A549 (cell line): ENCODE measurements at regions not wholly inside any gene's neighbourhood (a gene's known extent, or its start where the extent isn't known, plus 50 kb on each side); places are given as distances from the start of the nearest gene placed in this dataset.

Experiments used
- ATAC-seq, 2 experiments: fragments of 200-7000 bp in 1 of 2; fragments of >200 bp in 1 of 2; cut with Nextera tagmentation in 1 of 2; cut with Tn5 transposase in 1 of 2; 3 replicates each; pipeline versions ENCODE4 v1.8.0 to v1.9.1; 2018 to 2020; ENCODE audit warnings: mild to moderate bottlenecking in 1 of 2, moderate library complexity in 1 of 2
- CTCF ChIA-PET: fragments of 300-600 bp; sonication (Branson Sonifier 250); formaldehyde crosslinking; extraction: SDS; loops from one replicate; lab custom pipeline; 2021; ENCODE audit warnings: antibody characterized with exemption, inconsistent platforms; lab: Yijun Ruan, JAX
- POLR2A ChIA-PET: fragments of 350-600 bp; formaldehyde crosslinking; extraction: SDS; loops from one replicate; lab custom pipeline; 2021; ENCODE audit warnings: antibody characterized with exemption, inconsistent platforms; lab: Yijun Ruan, JAX
- DNase-seq, 2 experiments: peaks; one replicate each; pipeline versions ENCODE4 v3.0.0 to v3.0.0-alpha.2; 2011 to 2016; ENCODE audit warnings: low read depth in 1 of 2, low spot score in 1 of 2
- FAIRE-seq: peaks from 2 replicates; lab custom pipeline; 2011; peaks lifted over from hg19 to GRCh38; lab: Jason Lieb, UNC
- H3K27ac ChIP-seq, 2 experiments: fragments of >200 bp; sonication (Bioruptor Twin); formaldehyde crosslinking; 3 replicates each; pipeline ENCODE4 v1.5.1; 2016 to 2017
- H3K4me1 ChIP-seq: fragments of >200 bp; sonication (Bioruptor Twin); formaldehyde crosslinking; 3 replicates; pipeline ENCODE4 v1.6.1; 2016
- H3K4me2 ChIP-seq: fragments of >200 bp; sonication (Bioruptor Twin); formaldehyde crosslinking; 3 replicates; pipeline ENCODE4 v1.6.1; 2016
- H3K4me3 ChIP-seq: fragments of >200 bp; sonication (Bioruptor Twin); formaldehyde crosslinking; 3 replicates; pipeline ENCODE4 v1.5.1; 2016
- H3K9me3 ChIP-seq: fragments of >200 bp; sonication (Bioruptor Twin); formaldehyde crosslinking; 3 replicates; pipeline ENCODE4 v1.6.1; 2016
- BHLHE40 ChIP-seq: IDR thresholded peaks from 2 replicates; pipeline ENCODE4 v1.6.1; 2012; ENCODE audit warnings: low read depth, low read length, inconsistent platforms
- CBX2 ChIP-seq: fragments of 200-600 bp; sonication (generic); IDR thresholded peaks from 2 replicates; pipeline ENCODE4 v1.6.1; 2016; ENCODE audit warnings: low read depth, mild to moderate bottlenecking, borderline replicate concordance
- CHD2 ChIP-seq: fragments of 150-350 bp; IDR thresholded peaks from 2 replicates; pipeline ENCODE4 v1.6.1; 2014; ENCODE audit warnings: low read length; ENCODE audit not compliant: partially characterized antibody
- EP300 ChIP-seq, 2 experiments: fragments of >200 bp; sonication (Bioruptor Twin); formaldehyde crosslinking; IDR thresholded peaks; 2 replicates in 1 of 2; 3 replicates in 1 of 2; pipeline ENCODE4 v1.6.1; 2016 to 2017
- ESRRA ChIP-seq: fragments of 150-350 bp; IDR thresholded peaks from 2 replicates; pipeline ENCODE4 v1.6.1; 2014; ENCODE audit warnings: mild to moderate bottlenecking, low read length, borderline replicate concordance
- FOSB ChIP-seq: fragments of 250-450 bp; sonication (Bioruptor Pico); IDR thresholded peaks from 2 replicates; pipeline ENCODE4 v1.5.0; 2020; ENCODE audit warnings: mild to moderate bottlenecking, moderate library complexity
- FOSL2 ChIP-seq, 2 experiments: fragments of 450-650 bp in 1 of 2; fragments of >200 bp in 1 of 2; sonication (Bioruptor Twin) in 1 of 2; formaldehyde crosslinking; IDR thresholded peaks; 2 replicates each; pipeline versions ENCODE4 v1.5.0 to v1.6.1; 2016 to 2020; ENCODE audit warnings: mild to moderate bottlenecking in 1 of 2, moderate library complexity in 1 of 2
- FOXS1 ChIP-seq: fragments of 250-450 bp; sonication (Bioruptor Pico); IDR thresholded peaks from 2 replicates; pipeline ENCODE4 v1.5.0; 2020; ENCODE audit warnings: mild to moderate bottlenecking, moderate library complexity
- HDAC2 ChIP-seq: fragments of 200-600 bp; sonication (generic); IDR thresholded peaks from 2 replicates; pipeline ENCODE4 v1.6.1; 2016
- HOXB5 ChIP-seq: fragments of 250-450 bp; sonication (Bioruptor Pico); IDR thresholded peaks from 2 replicates; pipeline ENCODE4 v1.5.0; 2020; ENCODE audit warnings: mild to moderate bottlenecking, moderate library complexity
- JUN ChIP-seq, 2 experiments: fragments of >200 bp; sonication (Bioruptor Twin); formaldehyde crosslinking; IDR thresholded peaks; 2 replicates in 1 of 2; 3 replicates in 1 of 2; pipeline ENCODE4 v1.6.1; 2016 to 2017
- JUNB ChIP-seq: fragments of >200 bp; sonication (Bioruptor Twin); formaldehyde crosslinking; IDR thresholded peaks from 2 replicates; pipeline ENCODE4 v1.6.1; 2016
- NR3C1 ChIP-seq: fragments of >200 bp; sonication (Bioruptor Twin); formaldehyde crosslinking; IDR thresholded peaks from 3 replicates; pipeline ENCODE4 v1.6.1; 2017
- POLR2A ChIP-seq: IDR thresholded peaks from 2 replicates; pipeline ENCODE4 v1.6.1; 2012; ENCODE audit warnings: mild to moderate bottlenecking, low read length
- POLR2AphosphoS2 ChIP-seq: conservative IDR thresholded peaks from 2 replicates; pipeline ENCODE4 v1.6.1; 2012; ENCODE audit warnings: low read length, improper control_type of control experiment, inconsistent platforms
- RAD21 ChIP-seq, 2 experiments: fragments of >200 bp in 1 of 2; sonication (Bioruptor Twin) in 1 of 2; formaldehyde crosslinking in 1 of 2; IDR thresholded peaks in 1 of 2; conservative IDR thresholded peaks in 1 of 2; 2 replicates in 1 of 2; 3 replicates in 1 of 2; pipeline ENCODE4 v1.6.1; 2012 to 2018; ENCODE audit warnings: inconsistent platforms in 1 of 2
- RARB ChIP-seq: fragments of 250-450 bp; sonication (Bioruptor Pico); IDR thresholded peaks from 2 replicates; pipeline ENCODE4 v1.8.0; 2021; ENCODE audit warnings: mild to moderate bottlenecking, moderate library complexity
- RCOR1 ChIP-seq: fragments of 150-350 bp; IDR thresholded peaks from 2 replicates; pipeline ENCODE4 v1.6.1; 2014; ENCODE audit warnings: antibody characterized with exemption, low read length, low read depth
- RFX5 ChIP-seq: fragments of 450-650 bp; IDR thresholded peaks from 2 replicates; pipeline ENCODE4 v1.7.1; 2014; ENCODE audit warnings: antibody characterized with exemption, mild to moderate bottlenecking, moderate library complexity
- SREBF2 ChIP-seq: fragments of 450-650 bp; IDR thresholded peaks from 2 replicates; pipeline ENCODE4 v1.6.1; 2014; ENCODE audit warnings: mild to moderate bottlenecking, moderate library complexity
- TFCP2L1 ChIP-seq: fragments of 250-450 bp; sonication (Bioruptor Pico); IDR thresholded peaks from 2 replicates; pipeline ENCODE4 v1.5.0; 2021; ENCODE audit warnings: mild to moderate bottlenecking
- ZFP36 ChIP-seq: fragments of 450-650 bp; IDR thresholded peaks from 2 replicates; pipeline ENCODE4 v1.6.1; 2014; ENCODE audit warnings: borderline replicate concordance; ENCODE audit not compliant: partially characterized antibody
- ZSCAN20 ChIP-seq: fragments of 250-450 bp; sonication (Bioruptor Pico); IDR thresholded peaks from 2 replicates; pipeline ENCODE4 v1.8.0; 2022; ENCODE audit warnings: mild to moderate bottlenecking, moderate library complexity
- WGBS: methylation state at CpG from one replicate; pipeline ENCODE4 v1.1.6; 2017; ENCODE audit errors: missing lambda C conversion rate; 5-methylcytosine and 5-hydroxymethylcytosine counted together
- TF ChIP-seq, protein P1 (sequence below): fragments of 250-450 bp; sonication (Bioruptor Pico); IDR thresholded peaks from 2 replicates; pipeline ENCODE4 v1.5.0; 2021; ENCODE audit warnings: mild to moderate bottlenecking, moderate library complexity, borderline replicate concordance
- TF ChIP-seq, protein P2 (sequence below): fragments of 250-450 bp; sonication (Bioruptor Pico); IDR thresholded peaks from 2 replicates; pipeline ENCODE4 v1.5.0; 2020; ENCODE audit warnings: low read depth, mild to moderate bottlenecking, moderate library complexity
- TF ChIP-seq, protein P3 (sequence below): IDR thresholded peaks from 2 replicates; pipeline ENCODE4 v1.6.1; 2012; ENCODE audit warnings: low read depth, borderline replicate concordance
- TF ChIP-seq, protein P4 (sequence below): fragments of >200 bp; sonication (Bioruptor Twin); formaldehyde crosslinking; IDR thresholded peaks from 3 replicates; pipeline ENCODE4 v1.5.1; 2016
- TF ChIP-seq, protein P5 (sequence below): fragments of 450-650 bp; IDR thresholded peaks from 2 replicates; pipeline ENCODE4 v1.6.1; 2014; ENCODE audit warnings: antibody characterized with exemption

DNA sequence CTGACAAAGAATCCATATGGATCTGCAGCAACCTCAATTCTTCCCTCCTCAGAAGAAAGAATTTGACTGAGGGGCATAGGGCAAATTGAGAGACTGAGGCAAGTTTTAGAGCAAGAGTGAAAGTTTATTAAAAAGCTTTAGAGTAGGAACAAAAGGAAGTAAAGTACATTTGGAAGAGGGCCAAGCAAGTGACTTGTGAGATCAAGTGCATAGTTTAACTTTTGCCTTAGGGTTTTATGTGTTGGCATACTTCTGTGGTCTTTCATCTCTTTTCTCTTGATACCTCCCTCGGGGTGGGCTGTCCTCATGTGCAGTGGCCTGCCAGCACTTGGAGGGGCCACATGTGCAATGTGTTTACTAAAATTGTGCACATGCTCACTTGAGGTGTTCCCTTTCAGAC is 98.0 kb upstream of the MAGEB16 start:
- WGBS: 6% methylated on average over 1 of the region's 1 CpG
- Histone ChIP-seq H3K4me1 (no peaks in the 10 kb centered on the region), H3K4me2 (no peak overlapping the region), H3K4me3 (no peak overlapping the region), H3K9me3 (no peaks in the 10 kb centered on the region), H3K27ac (no peak overlapping the region)
- FAIRE-seq: no peak
- no peak for DNase-seq
- no peak for ATAC-seq
- TF ChIP-seq FOSB (CRISPR knock-in tag) (no peak), EP300 (IDR thresholded peaks at IDR 0.05) (no peak), ZSCAN20 (CRISPR knock-in tag) (no peak), CBX2 (no peak), RCOR1 (no peak), POLR2AphosphoS2 (no peak), RAD21 (conservative IDR thresholded peaks at IDR 0.05 in 1 of 2, IDR thresholded peaks at IDR 0.05 in 1 of 2) (no peak), BHLHE40 (no peak), HOXB5 (CRISPR knock-in tag) (no peak), HDAC2 (no peak), TFCP2L1 (CRISPR knock-in tag) (no peak), RFX5 (no peak), FOXS1 (CRISPR knock-in tag) (no peak), CHD2 (no peak), SREBF2 (no peak)
- TF ChIP-seq, protein P1, sequence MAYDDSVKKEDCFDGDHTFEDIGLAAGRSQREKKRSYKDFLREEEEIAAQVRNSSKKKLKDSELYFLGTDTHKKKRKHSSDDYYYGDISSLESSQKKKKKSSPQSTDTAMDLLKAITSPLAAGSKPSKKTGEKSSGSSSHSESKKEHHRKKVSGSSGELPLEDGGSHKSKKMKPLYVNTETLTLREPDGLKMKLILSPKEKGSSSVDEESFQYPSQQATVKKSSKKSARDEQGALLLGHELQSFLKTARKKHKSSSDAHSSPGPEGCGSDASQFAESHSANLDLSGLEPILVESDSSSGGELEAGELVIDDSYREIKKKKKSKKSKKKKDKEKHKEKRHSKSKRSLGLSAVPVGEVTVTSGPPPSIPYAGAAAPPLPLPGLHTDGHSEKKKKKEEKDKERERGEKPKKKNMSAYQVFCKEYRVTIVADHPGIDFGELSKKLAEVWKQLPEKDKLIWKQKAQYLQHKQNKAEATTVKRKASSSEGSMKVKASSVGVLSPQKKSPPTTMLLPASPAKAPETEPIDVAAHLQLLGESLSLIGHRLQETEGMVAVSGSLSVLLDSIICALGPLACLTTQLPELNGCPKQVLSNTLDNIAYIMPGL: no peak
- TF ChIP-seq, protein P2, sequence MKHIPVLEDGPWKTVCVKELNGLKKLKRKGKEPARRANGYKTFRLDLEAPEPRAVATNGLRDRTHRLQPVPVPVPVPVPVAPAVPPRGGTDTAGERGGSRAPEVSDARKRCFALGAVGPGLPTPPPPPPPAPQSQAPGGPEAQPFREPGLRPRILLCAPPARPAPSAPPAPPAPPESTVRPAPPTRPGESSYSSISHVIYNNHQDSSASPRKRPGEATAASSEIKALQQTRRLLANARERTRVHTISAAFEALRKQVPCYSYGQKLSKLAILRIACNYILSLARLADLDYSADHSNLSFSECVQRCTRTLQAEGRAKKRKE (CRISPR knock-in tag): no peak
- ChIA-PET POLR2A (no interaction called here), CTCF (no interaction called here)

DNA sequence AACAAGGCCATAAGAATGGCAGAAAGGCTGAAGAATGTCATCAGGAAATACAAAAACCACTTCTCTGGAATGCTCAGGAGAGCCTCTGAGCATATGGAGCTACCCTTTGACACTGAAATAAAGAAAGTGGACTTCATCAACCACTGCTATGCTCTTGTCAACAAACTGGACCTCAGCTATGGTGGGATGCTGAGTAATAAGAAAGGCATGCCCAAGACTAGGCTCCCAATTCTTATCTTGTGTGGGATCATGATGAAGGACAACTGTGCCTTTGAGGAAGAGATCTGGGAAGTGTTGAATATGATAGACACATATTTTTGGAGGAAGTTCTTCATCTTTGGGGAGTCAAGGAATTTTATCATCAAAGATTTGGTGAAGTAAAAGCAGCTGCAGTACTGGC is 86.9 kb upstream of the MAGEB16 start:
- H3K4me3 ChIP-seq: no peak overlapping the region
- TF ChIP-seq JUN (IDR thresholded peaks at IDR 0.05) (no peak), HOXB5 (CRISPR knock-in tag) (no peak), JUNB (no peak), ESRRA (no peak), FOSL2 (IDR thresholded peaks at IDR 0.05) (no peak), FOSL2 (CRISPR knock-in tag; IDR thresholded peaks at IDR 0.05) (no peak), NR3C1 (no peak), RAD21 (conservative IDR thresholded peaks at IDR 0.05 in 1 of 2, IDR thresholded peaks at IDR 0.05 in 1 of 2) (no peak), RFX5 (no peak), POLR2A (no peak), RARB (no peak), ZFP36 (no peak)
- TF ChIP-seq, protein P3, sequence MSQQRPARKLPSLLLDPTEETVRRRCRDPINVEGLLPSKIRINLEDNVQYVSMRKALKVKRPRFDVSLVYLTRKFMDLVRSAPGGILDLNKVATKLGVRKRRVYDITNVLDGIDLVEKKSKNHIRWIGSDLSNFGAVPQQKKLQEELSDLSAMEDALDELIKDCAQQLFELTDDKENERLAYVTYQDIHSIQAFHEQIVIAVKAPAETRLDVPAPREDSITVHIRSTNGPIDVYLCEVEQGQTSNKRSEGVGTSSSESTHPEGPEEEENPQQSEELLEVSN: no peak
- TF ChIP-seq, protein P1: no peak
- TF ChIP-seq, protein P4, sequence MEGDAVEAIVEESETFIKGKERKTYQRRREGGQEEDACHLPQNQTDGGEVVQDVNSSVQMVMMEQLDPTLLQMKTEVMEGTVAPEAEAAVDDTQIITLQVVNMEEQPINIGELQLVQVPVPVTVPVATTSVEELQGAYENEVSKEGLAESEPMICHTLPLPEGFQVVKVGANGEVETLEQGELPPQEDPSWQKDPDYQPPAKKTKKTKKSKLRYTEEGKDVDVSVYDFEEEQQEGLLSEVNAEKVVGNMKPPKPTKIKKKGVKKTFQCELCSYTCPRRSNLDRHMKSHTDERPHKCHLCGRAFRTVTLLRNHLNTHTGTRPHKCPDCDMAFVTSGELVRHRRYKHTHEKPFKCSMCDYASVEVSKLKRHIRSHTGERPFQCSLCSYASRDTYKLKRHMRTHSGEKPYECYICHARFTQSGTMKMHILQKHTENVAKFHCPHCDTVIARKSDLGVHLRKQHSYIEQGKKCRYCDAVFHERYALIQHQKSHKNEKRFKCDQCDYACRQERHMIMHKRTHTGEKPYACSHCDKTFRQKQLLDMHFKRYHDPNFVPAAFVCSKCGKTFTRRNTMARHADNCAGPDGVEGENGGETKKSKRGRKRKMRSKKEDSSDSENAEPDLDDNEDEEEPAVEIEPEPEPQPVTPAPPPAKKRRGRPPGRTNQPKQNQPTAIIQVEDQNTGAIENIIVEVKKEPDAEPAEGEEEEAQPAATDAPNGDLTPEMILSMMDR: no peak
- TF ChIP-seq, protein P5, sequence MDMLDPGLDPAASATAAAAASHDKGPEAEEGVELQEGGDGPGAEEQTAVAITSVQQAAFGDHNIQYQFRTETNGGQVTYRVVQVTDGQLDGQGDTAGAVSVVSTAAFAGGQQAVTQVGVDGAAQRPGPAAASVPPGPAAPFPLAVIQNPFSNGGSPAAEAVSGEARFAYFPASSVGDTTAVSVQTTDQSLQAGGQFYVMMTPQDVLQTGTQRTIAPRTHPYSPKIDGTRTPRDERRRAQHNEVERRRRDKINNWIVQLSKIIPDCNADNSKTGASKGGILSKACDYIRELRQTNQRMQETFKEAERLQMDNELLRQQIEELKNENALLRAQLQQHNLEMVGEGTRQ: no peak
- ATAC-seq (no peak), FAIRE-seq (no peak), DNase-seq (no peak)
- H3K4me1 ChIP-seq: no peaks in the 10 kb centered on the region
- POLR2A ChIA-PET: no interaction called here
- H3K9me3 ChIP-seq: no peaks in the 10 kb centered on the region
- no peak overlapping the region for H3K27ac ChIP-seq
- CTCF ChIA-PET: no interaction called here
- no peak overlapping the region for H3K4me2 ChIP-seq
